GM12874 (cell line): ENCODE measurements at regions not wholly inside any gene's neighbourhood (a gene's known extent, or its start where the extent isn't known, plus 50 kb on each side); places are given as distances from the start of the nearest gene placed in this dataset.

Experiments
- TF ChIP-seq, protein P1 (sequence below): IDR thresholded peaks from 2 replicates; pipeline ENCODE4 v1.5.1; 2011; ENCODE audit warnings: low read depth, mild to moderate bottlenecking, control low read depth, low read length, moderate library complexity; ENCODE audit not compliant: insufficient read depth

DNA sequence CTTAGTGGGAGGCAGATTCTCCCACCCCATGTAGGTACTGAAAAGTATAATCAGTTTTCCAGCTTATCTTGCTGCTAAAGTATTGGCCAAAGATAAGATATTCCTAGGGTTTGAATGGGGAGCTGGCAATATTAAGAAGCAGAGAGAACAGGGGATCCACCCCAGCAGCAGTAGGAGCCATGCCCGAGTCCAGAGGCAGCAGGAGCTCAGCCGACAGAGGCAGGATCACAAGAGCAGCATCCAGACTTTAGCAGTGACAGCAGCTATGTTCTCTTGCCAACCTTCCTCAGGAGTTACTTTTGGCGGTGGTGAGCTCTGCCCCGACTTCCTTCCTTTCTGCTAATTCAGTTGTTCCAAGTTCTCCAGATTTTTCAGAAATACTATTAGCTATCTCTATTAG lies 224.5 kb downstream of the GADD45G start:
- TF ChIP-seq, protein P1, sequence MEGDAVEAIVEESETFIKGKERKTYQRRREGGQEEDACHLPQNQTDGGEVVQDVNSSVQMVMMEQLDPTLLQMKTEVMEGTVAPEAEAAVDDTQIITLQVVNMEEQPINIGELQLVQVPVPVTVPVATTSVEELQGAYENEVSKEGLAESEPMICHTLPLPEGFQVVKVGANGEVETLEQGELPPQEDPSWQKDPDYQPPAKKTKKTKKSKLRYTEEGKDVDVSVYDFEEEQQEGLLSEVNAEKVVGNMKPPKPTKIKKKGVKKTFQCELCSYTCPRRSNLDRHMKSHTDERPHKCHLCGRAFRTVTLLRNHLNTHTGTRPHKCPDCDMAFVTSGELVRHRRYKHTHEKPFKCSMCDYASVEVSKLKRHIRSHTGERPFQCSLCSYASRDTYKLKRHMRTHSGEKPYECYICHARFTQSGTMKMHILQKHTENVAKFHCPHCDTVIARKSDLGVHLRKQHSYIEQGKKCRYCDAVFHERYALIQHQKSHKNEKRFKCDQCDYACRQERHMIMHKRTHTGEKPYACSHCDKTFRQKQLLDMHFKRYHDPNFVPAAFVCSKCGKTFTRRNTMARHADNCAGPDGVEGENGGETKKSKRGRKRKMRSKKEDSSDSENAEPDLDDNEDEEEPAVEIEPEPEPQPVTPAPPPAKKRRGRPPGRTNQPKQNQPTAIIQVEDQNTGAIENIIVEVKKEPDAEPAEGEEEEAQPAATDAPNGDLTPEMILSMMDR = no peak

DNA sequence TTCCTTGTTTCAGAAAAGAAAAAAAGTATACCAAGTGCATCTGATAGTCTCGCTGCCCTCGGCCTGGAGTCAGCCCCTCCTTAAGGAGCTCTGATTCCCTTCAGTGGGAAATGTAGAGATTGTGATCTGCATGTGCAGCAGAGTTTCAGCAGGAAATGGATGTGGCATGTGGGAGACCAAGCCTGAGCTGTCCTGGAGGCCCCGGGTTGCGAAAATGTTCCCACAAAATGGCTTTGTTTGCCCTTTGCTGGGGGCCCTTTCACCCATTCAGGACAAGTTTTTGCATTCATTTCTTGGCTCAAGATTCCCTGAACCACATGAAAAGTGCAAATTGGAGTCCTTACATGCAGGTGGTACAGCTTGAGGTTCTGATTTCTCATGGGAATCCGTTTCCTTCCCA lies 230.9 kb downstream of the GADD45G start:
- TF ChIP-seq, protein P1 = no peak

DNA sequence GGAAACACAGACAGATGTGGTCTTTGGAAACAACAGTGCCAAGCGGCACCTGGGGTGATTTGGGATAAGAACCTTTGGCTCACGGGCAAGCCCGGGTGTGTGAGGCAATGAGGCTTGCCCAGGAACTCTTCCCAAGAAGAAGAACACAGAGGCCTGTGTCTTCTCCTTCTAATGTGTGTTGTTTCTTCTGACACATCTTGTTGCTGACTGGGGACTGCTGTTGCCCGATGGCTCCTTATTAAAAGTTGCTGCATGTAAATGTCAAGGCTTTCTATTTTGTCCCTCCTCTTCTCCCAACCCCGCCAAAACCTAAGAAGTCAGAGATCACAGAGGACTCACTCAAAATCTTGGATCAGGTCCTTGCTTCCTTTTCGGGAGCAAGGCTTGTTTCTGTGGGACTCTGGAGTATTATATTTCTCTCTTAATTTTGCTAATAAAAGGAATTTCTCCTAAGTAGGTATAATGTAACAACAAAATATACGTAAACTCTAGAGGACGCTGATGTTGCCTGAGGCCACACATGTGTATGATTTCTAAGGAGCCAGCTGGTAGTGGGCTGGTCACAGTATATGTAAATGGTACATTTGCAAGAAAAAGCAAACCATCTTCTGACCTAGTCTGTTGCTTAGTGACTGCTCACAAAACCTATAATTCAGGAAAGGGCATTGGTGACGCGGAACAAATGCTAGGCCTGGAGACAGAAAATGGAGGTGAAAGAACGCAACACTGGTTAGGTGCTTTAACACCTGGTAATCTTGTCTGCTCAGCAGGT lies 232.5 kb downstream of the GADD45G start:
- TF ChIP-seq, protein P1 = no peak

DNA sequence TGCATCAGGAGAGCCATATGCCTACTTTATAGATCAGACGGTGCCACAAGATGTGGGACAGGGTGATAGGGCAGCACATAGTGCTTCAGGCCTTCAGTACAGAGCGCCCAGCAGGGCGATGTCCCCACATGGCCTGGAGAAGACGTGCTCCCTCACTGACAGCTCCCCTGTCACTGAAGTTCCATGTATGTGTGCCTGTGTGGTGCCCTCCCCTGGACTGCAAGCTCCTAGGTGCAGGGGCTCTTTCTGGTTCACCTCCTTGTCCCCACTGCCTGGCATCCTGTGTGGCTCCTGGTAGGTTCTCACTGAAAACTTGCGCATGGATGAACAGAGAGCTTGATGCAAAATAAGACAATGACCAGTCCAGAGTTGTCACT lies 233.1 kb downstream of the GADD45G start:
- TF ChIP-seq, protein P1 = no peak

DNA sequence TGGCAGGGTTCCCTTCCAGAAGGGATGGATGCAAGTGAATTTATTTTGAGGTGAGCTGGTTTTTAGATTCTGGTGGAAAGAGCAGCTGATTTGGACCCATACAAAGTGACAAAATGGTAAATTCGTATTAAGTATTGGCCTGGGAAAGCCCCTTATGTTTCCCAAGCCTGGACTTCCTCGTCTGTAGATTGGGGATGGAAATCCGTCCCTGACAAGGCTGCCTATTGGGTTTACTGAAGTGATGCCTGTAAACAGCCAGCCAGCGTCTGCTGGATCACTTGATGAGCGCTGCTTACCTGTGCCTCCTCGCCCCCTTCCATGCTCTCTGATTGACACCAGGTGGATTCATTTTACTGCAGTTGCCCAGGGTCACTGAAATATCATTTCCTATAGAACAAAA lies 233.8 kb downstream of the GADD45G start:
- TF ChIP-seq, protein P1 = no peak

DNA sequence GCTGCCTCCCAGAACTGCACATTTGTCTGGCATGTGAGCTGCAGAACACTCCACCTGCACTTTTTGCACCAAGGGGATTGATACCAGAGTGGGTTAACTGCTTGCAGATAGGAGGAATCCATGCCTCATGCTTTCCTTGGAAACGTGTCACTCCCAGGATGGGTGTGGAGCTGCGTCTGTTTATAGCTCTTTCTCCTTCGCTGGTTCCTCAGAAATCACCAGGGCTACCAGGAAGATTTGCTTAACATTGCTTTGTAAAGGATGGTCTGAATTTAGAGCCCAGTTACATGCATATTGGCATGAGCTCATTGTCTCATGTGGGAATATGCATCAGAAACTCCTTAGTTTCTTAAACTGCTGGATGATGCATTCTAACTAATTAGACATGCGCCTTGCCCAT lies 234.6 kb downstream of the GADD45G start:
- TF ChIP-seq, protein P1 = no peak

DNA sequence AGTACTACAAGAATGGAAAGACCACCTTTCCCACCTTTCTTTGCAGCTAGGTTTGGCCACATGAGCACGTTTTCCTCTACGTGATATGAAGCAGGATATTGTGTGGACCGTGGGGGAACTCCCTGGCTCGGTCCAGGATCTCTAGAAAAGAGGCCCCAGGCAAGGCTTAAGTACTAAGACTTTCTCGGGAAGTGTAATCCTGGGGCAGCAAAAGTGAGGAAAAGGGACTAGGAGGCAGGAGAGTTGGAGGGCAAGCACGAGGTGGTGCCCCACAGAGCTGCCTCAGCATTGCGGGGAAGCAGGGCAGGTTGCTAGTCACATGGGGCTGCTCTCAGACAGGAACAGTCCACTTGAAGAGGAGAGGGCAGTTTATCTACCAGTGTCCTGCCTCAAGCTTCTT lies 235.1 kb downstream of the GADD45G start:
- TF ChIP-seq, protein P1 = no peak
